SK-N-SH (cell line): ENCODE measurements at regions not wholly inside any gene's neighbourhood (a gene's known extent, or its start where the extent isn't known, plus 50 kb on each side); places are given as distances from the start of the nearest gene placed in this dataset.

Experiments used
- CTCF ChIA-PET: fragments of 300-600, 350-600 bp; formaldehyde crosslinking; extraction: SDS; loops from one replicate; lab custom pipeline; 2021; lab: Yijun Ruan, JAX
- POLR2A ChIA-PET: fragments of 350-600 bp; sonication (Branson Sonifier 250); formaldehyde crosslinking; extraction: SDS; loops from one replicate; lab custom pipeline; 2020; ENCODE audit warnings: antibody characterized with exemption, inconsistent platforms; lab: Yijun Ruan, JAX
- DNase-seq: peaks from one replicate; pipeline ENCODE4 v3.0.0; 2012
- H2AFZ ChIP-seq: fragments of 200-600 bp; sonication (generic); 2 replicates; pipeline ENCODE4 v1.8.1; 2016; ENCODE audit warnings: antibody characterized with exemption, mild to moderate bottlenecking, low read depth
- H3F3A ChIP-seq: fragments of 200-600 bp; sonication (generic); replicated peaks from 2 replicates; pipeline ENCODE3; 2016; ENCODE audit warnings: antibody characterized with exemption, mild to moderate bottlenecking; ENCODE audit not compliant: insufficient read depth
- H3K27ac ChIP-seq, 2 experiments: fragments of 200-500 bp in 1 of 2; fragments of 200-600 bp in 1 of 2; sonication (Bioruptor generic) in 1 of 2; sonication (generic), shearing (Covaris generic) in 1 of 2; 2 replicates each; pipeline versions ENCODE4 v1.5.1 to v1.6.1; 2014 to 2016; ENCODE audit warnings: low read depth in 2 of 2, inconsistent platforms in 1 of 2, low read length in 1 of 2, mild to moderate bottlenecking in 1 of 2, mixed read lengths in 1 of 2
- H3K27me3 ChIP-seq: fragments of 200-600 bp; sonication (generic), shearing (Covaris generic); 2 replicates; pipeline ENCODE4 v1.6.1; 2016; ENCODE audit warnings: mixed run types; ENCODE audit not compliant: insufficient read depth
- H3K36me3 ChIP-seq, 2 experiments: fragments of 200-500 bp in 1 of 2; fragments of 200-600 bp in 1 of 2; sonication (Bioruptor generic) in 1 of 2; sonication (generic) in 1 of 2; replicated peaks in 1 of 2; 2 replicates each; pipeline versions ENCODE3 to v1.5.1; 2014 to 2016; ENCODE audit warnings: low read length in 1 of 2, mild to moderate bottlenecking in 1 of 2; ENCODE audit not compliant: insufficient read depth in 2 of 2, control insufficient read depth in 1 of 2
- H3K4me1 ChIP-seq, 2 experiments: fragments of 200-500 bp in 1 of 2; fragments of 200-600 bp in 1 of 2; sonication (Bioruptor generic) in 1 of 2; sonication (generic), shearing (Covaris generic) in 1 of 2; 2 replicates each; pipeline versions ENCODE4 v1.5.1 to v1.6.1; 2014 to 2016; ENCODE audit warnings: low read depth in 1 of 2, low read length in 1 of 2, mixed run types in 1 of 2; ENCODE audit not compliant: insufficient read depth in 2 of 2, control insufficient read depth in 1 of 2
- H3K4me2 ChIP-seq: fragments of 200-600 bp; sonication (generic), shearing (Covaris generic); 2 replicates; pipeline ENCODE4 v1.6.1; 2017; ENCODE audit warnings: mixed run types
- H3K4me3 ChIP-seq, 2 experiments: fragments of 200-500 bp in 1 of 2; fragments of 200-600 bp in 1 of 2; sonication (Bioruptor generic) in 1 of 2; sonication (generic), shearing (Covaris generic) in 1 of 2; 2 replicates each; pipeline versions ENCODE4 v1.5.1 to v1.8.1; 2014 to 2016; ENCODE audit warnings: low read depth in 2 of 2, inconsistent platforms in 1 of 2, low read length in 1 of 2, mild to moderate bottlenecking in 1 of 2, mixed read lengths in 1 of 2, moderate library complexity in 1 of 2
- H3K79me2 ChIP-seq: fragments of 200-600 bp; sonication (generic); 2 replicates; pipeline ENCODE4 v1.8.1; 2017; ENCODE audit warnings: mild to moderate bottlenecking; ENCODE audit not compliant: insufficient read depth
- H3K9ac ChIP-seq: fragments of 200-600 bp; sonication (generic); 2 replicates; pipeline ENCODE4 v1.6.1; 2017; ENCODE audit warnings: mixed run types
- H3K9me2 ChIP-seq: fragments of 200-600 bp; sonication (generic); 2 replicates; pipeline ENCODE4 v1.6.1; 2017; ENCODE audit warnings: mixed run types
- H3K9me3 ChIP-seq: fragments of 200-600 bp; sonication (generic); 2 replicates; pipeline ENCODE4 v1.6.1; 2017; ENCODE audit warnings: mixed run types, mild to moderate bottlenecking, moderate library complexity
- H4K20me1 ChIP-seq: fragments of 200-600 bp; sonication (generic); 2 replicates; pipeline ENCODE4 v1.6.1; 2017; ENCODE audit warnings: mild to moderate bottlenecking, mixed run types; ENCODE audit not compliant: insufficient read depth
- ELF1 ChIP-seq: IDR thresholded peaks from 2 replicates; pipeline ENCODE4 v1.4.0; 2012
- EP300 ChIP-seq, 2 experiments: IDR thresholded peaks; 2 replicates each; pipeline versions ENCODE4 v1.4.0 to v1.6.1; 2012; ENCODE audit warnings: borderline replicate concordance in 1 of 2, low read depth in 1 of 2, low read length in 1 of 2
- FOSL2 ChIP-seq: IDR thresholded peaks from 2 replicates; pipeline ENCODE4 v1.4.0; 2012; ENCODE audit warnings: low read depth, mild to moderate bottlenecking, moderate library complexity, borderline replicate concordance
- FOXJ3 ChIP-seq: sonication (generic); formaldehyde crosslinking; IDR thresholded peaks from 2 replicates; pipeline ENCODE4 v1.5.1; 2020; ENCODE audit warnings: mild to moderate bottlenecking, missing genetic modification reagents
- FOXM1 ChIP-seq: IDR thresholded peaks from 2 replicates; pipeline ENCODE4 v1.4.0; 2012; ENCODE audit warnings: low read depth, mild to moderate bottlenecking
- GATA2 ChIP-seq: sonication (generic); formaldehyde crosslinking; IDR thresholded peaks from 2 replicates; pipeline ENCODE4 v1.5.0; 2020; ENCODE audit warnings: mild to moderate bottlenecking, missing genetic modification reagents
- JUND ChIP-seq: IDR thresholded peaks from 2 replicates; pipeline ENCODE4 v1.4.0; 2012
- MEF2A ChIP-seq: IDR thresholded peaks from 2 replicates; pipeline ENCODE4 v1.4.0; 2012; ENCODE audit warnings: low read depth, borderline replicate concordance
- MXI1 ChIP-seq: IDR thresholded peaks from 2 replicates; pipeline ENCODE4 v1.6.1; 2012; ENCODE audit warnings: mild to moderate bottlenecking, low read depth, low read length, improper control_type of control experiment
- NFIC ChIP-seq: IDR thresholded peaks from 2 replicates; pipeline ENCODE4 v1.4.0; 2012; ENCODE audit warnings: borderline replicate concordance
- POLR2AphosphoS5 ChIP-seq: IDR thresholded peaks from 2 replicates; pipeline ENCODE4 v1.6.1; 2012; ENCODE audit warnings: low read depth, low read length
- RCOR1 ChIP-seq: fragments of 150-350 bp; IDR thresholded peaks from 2 replicates; pipeline ENCODE4 v1.6.1; 2017; ENCODE audit warnings: antibody characterized with exemption, low read length
- RFX5 ChIP-seq: IDR thresholded peaks from 2 replicates; pipeline ENCODE4 v1.6.1; 2012; ENCODE audit warnings: mild to moderate bottlenecking, improper control_type of control experiment, low read length
- RXRA ChIP-seq: IDR thresholded peaks from 2 replicates; pipeline ENCODE4 v1.4.0; 2012; ENCODE audit warnings: low read depth, mild to moderate bottlenecking, borderline replicate concordance
- SIN3A ChIP-seq: IDR thresholded peaks from 2 replicates; pipeline ENCODE4 v1.6.1; 2012; ENCODE audit warnings: low read depth, mild to moderate bottlenecking, low read length, moderate library complexity, borderline replicate concordance
- TEAD4 ChIP-seq: IDR thresholded peaks from 2 replicates; pipeline ENCODE4 v1.4.0; 2012; ENCODE audit warnings: mild to moderate bottlenecking, borderline replicate concordance; ENCODE audit not compliant: insufficient read depth
- YY1 ChIP-seq: IDR thresholded peaks from 2 replicates; pipeline ENCODE4 v1.4.0; 2012; ENCODE audit warnings: low read depth, mild to moderate bottlenecking
- WGBS: methylation state at CpG from one replicate; pipeline ENCODE4 v1.1.6; 2017; ENCODE audit warnings: low lambda C conversion rate; 5-methylcytosine and 5-hydroxymethylcytosine counted together
- TF ChIP-seq, protein P1 (sequence below): IDR thresholded peaks from 2 replicates; pipeline ENCODE4 v1.4.0; 2012; ENCODE audit warnings: low read depth
- TF ChIP-seq, protein P2 (sequence below): IDR thresholded peaks from 2 replicates; pipeline ENCODE4 v1.6.1; 2012; ENCODE audit warnings: mild to moderate bottlenecking, low read depth, low read length, moderate library complexity
- TF ChIP-seq, protein P3 (sequence below): fragments of 150-350 bp; IDR thresholded peaks from 2 replicates; pipeline ENCODE4 v1.6.1; 2017; ENCODE audit warnings: antibody characterized with exemption, low read length, low read depth, borderline replicate concordance
- TF ChIP-seq, protein P4 (sequence below): fragments of 150-350 bp; IDR thresholded peaks from 2 replicates; pipeline ENCODE4 v1.6.1; 2016; ENCODE audit warnings: mild to moderate bottlenecking, low read depth, low read length
- TF ChIP-seq, protein P5 (sequence below): fragments of 200-600 bp; sonication (generic); IDR thresholded peaks from 2 replicates; pipeline ENCODE4 v1.6.1; 2017; ENCODE audit warnings: antibody characterized with exemption, mild to moderate bottlenecking, moderate library complexity
- TF ChIP-seq, protein P6 (sequence below): IDR thresholded peaks from 2 replicates; pipeline ENCODE4 v1.4.0; 2012; ENCODE audit warnings: low read depth, borderline replicate concordance

DNA sequence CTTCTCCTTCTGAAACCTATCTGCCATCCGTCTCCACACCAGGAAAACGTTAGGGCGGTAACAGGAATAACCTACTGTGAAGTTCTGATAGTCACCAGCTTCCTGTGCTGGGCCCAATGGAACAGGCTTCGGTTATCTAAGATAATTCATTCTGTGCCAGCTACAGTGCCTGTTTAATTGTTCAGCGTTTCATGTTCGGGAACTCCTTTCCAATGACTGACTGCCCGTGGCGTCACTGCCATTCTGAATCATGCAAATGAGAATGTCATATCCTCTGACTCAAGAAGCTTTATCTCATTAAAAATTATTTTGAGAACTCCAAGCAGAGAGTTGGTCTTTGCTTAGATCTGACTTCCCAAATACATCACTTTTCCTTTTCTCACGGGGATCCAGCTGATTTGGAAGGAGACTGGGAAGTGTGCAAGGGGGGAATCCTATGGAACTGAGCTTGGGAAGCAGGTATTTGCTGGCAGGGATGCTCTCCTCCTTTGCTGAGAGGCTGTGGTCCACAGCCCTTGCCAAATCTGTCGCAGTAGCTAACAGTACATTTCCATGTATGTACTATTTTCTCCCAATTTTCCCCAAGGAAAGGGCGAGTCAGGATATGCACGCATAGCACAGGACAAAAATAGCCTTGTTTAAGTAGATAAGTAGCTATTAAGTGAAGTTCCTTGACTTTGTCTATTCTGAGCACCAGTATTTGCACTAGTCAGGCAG is 358.7 kb downstream of the LTN1 start:
- H3K4me3 ChIP-seq = peak overlapping the region in 1 of 2 experiments; percentile 44; a peak in 2 of 4 replicates
- H3K4me1 ChIP-seq = peaks cover 5 to 39% of the 10 kb centered on the region in 2 experiments
- H3K9me3 ChIP-seq = no peaks in the 10 kb centered on the region
- H3K9me2 ChIP-seq = no peaks in the 10 kb centered on the region
- H3K79me2 ChIP-seq = no peaks in the 10 kb centered on the region
- H3K4me2 ChIP-seq = peak overlapping the region; percentile 74
- H3K9ac ChIP-seq = peak overlapping the region; percentile 83
- ChIA-PET POLR2A (no interaction called here), CTCF (interaction anchor here (0.6 to 1.0 kb wide), 2 partner anchors 109 to 1070 kb away, joined by 3 read pairs; no protein-coding TSS in a partner anchor)
- H3K27me3 ChIP-seq = no peaks in the 10 kb centered on the region
- peak overlapping the region; percentile 5; the same call in 1 of the 2 replicates for H2AFZ ChIP-seq
- no peak for DNase-seq
- H3K27ac ChIP-seq = peak overlapping the region; percentile 83 to 95; a peak in 3 of 4 replicates
- no peaks in the 10 kb centered on the region for H4K20me1 ChIP-seq
- H3F3A ChIP-seq = peaks cover 62% of the 10 kb centered on the region
- WGBS = 15% methylated on average over 12 of the region's 12 CpGs
- no peaks in the 10 kb centered on the region for H3K36me3 ChIP-seq
- TF ChIP-seq FOXM1 (peak; percentile 58; the same call in 1 of the 2 replicates), MEF2A (no peak), FOSL2 (peak; percentile 69), RCOR1 (no peak), ELF1 (no peak), GATA2 (CRISPR knock-in tag) (no peak), TEAD4 (0 out of 2 replicates have a peak, but pooled peaks have one; percentile 28), FOXJ3 (no peak), POLR2AphosphoS5 (peak; percentile 37; the same call in 1 of the 2 replicates), RFX5 (no peak), JUND (peak; percentile 61), MXI1 (no peak), YY1 (no peak), EP300 (IDR thresholded peaks at IDR 0.05; ENCODE audit: borderline replicate concordance in 1 of 2, low read depth in 1 of 2, low read length in 1 of 2) (peak in 1 of 2 experiments; percentile 88; a peak in 2 of 4 replicates), SIN3A (no peak), RXRA (peak; percentile 29; the same call in 1 of the 2 replicates), NFIC (peak; percentile 46)
- TF ChIP-seq, protein P1, sequence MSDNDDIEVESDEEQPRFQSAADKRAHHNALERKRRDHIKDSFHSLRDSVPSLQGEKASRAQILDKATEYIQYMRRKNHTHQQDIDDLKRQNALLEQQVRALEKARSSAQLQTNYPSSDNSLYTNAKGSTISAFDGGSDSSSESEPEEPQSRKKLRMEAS = peak; percentile 22; the same call in 1 of the 2 replicates
- TF ChIP-seq, protein P2, sequence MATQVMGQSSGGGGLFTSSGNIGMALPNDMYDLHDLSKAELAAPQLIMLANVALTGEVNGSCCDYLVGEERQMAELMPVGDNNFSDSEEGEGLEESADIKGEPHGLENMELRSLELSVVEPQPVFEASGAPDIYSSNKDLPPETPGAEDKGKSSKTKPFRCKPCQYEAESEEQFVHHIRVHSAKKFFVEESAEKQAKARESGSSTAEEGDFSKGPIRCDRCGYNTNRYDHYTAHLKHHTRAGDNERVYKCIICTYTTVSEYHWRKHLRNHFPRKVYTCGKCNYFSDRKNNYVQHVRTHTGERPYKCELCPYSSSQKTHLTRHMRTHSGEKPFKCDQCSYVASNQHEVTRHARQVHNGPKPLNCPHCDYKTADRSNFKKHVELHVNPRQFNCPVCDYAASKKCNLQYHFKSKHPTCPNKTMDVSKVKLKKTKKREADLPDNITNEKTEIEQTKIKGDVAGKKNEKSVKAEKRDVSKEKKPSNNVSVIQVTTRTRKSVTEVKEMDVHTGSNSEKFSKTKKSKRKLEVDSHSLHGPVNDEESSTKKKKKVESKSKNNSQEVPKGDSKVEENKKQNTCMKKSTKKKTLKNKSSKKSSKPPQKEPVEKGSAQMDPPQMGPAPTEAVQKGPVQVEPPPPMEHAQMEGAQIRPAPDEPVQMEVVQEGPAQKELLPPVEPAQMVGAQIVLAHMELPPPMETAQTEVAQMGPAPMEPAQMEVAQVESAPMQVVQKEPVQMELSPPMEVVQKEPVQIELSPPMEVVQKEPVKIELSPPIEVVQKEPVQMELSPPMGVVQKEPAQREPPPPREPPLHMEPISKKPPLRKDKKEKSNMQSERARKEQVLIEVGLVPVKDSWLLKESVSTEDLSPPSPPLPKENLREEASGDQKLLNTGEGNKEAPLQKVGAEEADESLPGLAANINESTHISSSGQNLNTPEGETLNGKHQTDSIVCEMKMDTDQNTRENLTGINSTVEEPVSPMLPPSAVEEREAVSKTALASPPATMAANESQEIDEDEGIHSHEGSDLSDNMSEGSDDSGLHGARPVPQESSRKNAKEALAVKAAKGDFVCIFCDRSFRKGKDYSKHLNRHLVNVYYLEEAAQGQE = no peak
- TF ChIP-seq, protein P3, sequence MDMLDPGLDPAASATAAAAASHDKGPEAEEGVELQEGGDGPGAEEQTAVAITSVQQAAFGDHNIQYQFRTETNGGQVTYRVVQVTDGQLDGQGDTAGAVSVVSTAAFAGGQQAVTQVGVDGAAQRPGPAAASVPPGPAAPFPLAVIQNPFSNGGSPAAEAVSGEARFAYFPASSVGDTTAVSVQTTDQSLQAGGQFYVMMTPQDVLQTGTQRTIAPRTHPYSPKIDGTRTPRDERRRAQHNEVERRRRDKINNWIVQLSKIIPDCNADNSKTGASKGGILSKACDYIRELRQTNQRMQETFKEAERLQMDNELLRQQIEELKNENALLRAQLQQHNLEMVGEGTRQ = no peak
- TF ChIP-seq, protein P4, sequence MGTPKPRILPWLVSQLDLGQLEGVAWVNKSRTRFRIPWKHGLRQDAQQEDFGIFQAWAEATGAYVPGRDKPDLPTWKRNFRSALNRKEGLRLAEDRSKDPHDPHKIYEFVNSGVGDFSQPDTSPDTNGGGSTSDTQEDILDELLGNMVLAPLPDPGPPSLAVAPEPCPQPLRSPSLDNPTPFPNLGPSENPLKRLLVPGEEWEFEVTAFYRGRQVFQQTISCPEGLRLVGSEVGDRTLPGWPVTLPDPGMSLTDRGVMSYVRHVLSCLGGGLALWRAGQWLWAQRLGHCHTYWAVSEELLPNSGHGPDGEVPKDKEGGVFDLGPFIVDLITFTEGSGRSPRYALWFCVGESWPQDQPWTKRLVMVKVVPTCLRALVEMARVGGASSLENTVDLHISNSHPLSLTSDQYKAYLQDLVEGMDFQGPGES = no peak
- TF ChIP-seq, protein P5, sequence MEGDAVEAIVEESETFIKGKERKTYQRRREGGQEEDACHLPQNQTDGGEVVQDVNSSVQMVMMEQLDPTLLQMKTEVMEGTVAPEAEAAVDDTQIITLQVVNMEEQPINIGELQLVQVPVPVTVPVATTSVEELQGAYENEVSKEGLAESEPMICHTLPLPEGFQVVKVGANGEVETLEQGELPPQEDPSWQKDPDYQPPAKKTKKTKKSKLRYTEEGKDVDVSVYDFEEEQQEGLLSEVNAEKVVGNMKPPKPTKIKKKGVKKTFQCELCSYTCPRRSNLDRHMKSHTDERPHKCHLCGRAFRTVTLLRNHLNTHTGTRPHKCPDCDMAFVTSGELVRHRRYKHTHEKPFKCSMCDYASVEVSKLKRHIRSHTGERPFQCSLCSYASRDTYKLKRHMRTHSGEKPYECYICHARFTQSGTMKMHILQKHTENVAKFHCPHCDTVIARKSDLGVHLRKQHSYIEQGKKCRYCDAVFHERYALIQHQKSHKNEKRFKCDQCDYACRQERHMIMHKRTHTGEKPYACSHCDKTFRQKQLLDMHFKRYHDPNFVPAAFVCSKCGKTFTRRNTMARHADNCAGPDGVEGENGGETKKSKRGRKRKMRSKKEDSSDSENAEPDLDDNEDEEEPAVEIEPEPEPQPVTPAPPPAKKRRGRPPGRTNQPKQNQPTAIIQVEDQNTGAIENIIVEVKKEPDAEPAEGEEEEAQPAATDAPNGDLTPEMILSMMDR = no peak
- TF ChIP-seq, protein P6, sequence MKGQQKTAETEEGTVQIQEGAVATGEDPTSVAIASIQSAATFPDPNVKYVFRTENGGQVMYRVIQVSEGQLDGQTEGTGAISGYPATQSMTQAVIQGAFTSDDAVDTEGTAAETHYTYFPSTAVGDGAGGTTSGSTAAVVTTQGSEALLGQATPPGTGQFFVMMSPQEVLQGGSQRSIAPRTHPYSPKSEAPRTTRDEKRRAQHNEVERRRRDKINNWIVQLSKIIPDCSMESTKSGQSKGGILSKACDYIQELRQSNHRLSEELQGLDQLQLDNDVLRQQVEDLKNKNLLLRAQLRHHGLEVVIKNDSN = no peak
